ENCODE measurements at regions not wholly inside any gene's neighbourhood (a gene's known extent, or its start where the extent isn't known, plus 50 kb on each side); places are given as distances from the start of the nearest gene placed in this dataset.

DNA sequence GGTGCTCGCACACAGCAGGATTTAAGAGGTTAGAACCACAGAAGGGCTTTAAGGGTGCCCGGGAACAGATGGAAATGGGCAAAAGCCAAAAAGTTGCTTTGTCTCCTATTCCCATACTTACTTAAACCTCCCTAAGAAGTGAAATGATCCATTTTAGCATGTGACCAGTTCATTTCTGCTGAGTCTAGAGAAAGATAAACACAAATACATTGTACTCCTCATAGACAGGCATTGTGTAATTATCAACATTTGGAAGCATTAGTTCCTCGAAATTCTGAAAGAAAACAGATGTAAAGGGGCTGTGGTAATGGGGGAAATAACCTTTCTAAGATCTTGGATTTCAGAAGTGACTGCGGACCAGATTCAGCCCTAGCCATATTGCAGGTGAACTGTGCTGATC lies 178.3 kb downstream of the CYB561 start:
- no peaks in the 10 kb centered on the region for H3K79me2 ChIP-seq (ENCODE audit: insufficient read depth, low read length)
- no peaks in the 10 kb centered on the region for H4K20me1 ChIP-seq (ENCODE audit: insufficient read depth, low read length)
- H3K4me3 ChIP-seq (ENCODE audit: low read depth, low read length, poor library complexity, severe bottlenecking) = no peak overlapping the region
- no peak for TF ChIP-seq EZH2 (IDR thresholded peaks at IDR 0.05; ENCODE audit: borderline replicate concordance, low read length)
- TF ChIP-seq, protein P1, sequence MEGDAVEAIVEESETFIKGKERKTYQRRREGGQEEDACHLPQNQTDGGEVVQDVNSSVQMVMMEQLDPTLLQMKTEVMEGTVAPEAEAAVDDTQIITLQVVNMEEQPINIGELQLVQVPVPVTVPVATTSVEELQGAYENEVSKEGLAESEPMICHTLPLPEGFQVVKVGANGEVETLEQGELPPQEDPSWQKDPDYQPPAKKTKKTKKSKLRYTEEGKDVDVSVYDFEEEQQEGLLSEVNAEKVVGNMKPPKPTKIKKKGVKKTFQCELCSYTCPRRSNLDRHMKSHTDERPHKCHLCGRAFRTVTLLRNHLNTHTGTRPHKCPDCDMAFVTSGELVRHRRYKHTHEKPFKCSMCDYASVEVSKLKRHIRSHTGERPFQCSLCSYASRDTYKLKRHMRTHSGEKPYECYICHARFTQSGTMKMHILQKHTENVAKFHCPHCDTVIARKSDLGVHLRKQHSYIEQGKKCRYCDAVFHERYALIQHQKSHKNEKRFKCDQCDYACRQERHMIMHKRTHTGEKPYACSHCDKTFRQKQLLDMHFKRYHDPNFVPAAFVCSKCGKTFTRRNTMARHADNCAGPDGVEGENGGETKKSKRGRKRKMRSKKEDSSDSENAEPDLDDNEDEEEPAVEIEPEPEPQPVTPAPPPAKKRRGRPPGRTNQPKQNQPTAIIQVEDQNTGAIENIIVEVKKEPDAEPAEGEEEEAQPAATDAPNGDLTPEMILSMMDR (IDR thresholded peaks at IDR 0.05; ENCODE audit: low read length) = no peak
- H3K36me3 ChIP-seq (ENCODE audit: insufficient read depth, low read length) = no peaks in the 10 kb centered on the region
- no peak overlapping the region for H3K27ac ChIP-seq (ENCODE audit: low read depth, low read length, poor library complexity, severe bottlenecking)
- no peak overlapping the region for H2AFZ ChIP-seq (ENCODE audit: low read length)
- no peak overlapping the region for H3K4me2 ChIP-seq (ENCODE audit: low read length)
- no peaks in the 10 kb centered on the region for H3K9me2 ChIP-seq (ENCODE audit: low read depth, low read length)
- no peaks in the 10 kb centered on the region for H3K4me1 ChIP-seq (ENCODE audit: insufficient read depth, low read length, severe bottlenecking)
- H3K9ac ChIP-seq (ENCODE audit: low read length) = no peak overlapping the region
- no peaks in the 10 kb centered on the region for H3K27me3 ChIP-seq (ENCODE audit: insufficient read depth, low read length)
- H3F3A ChIP-seq (ENCODE audit: insufficient read depth, low read length) = no peaks in the 10 kb centered on the region
- H3K9me3 ChIP-seq (ENCODE audit: low read length) = no peaks in the 10 kb centered on the region

DNA sequence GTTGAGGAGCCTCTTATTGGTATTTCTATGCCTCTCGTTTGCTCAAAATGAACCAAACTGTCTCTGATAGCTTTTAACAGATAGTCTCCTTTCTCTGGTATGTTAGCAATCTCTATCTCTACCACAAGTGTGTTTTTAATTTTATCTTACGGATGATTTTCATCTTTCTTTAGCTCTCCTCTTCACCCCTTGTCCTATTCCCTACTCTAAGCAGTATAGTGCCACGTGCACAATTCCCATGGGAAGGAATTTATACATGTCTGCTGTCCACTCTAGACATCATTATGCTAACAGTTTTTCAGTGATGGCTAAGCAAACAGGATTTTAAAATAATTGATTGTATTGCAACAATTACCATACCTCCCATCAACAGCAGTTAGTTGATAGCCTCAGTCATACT lies 177.3 kb downstream of the CYB561 start:
- no peaks in the 10 kb centered on the region for H3K9me2 ChIP-seq (ENCODE audit: low read depth, low read length)
- no peaks in the 10 kb centered on the region for H3K4me1 ChIP-seq (ENCODE audit: insufficient read depth, low read length, severe bottlenecking)
- H3K4me2 ChIP-seq (ENCODE audit: low read length) = no peak overlapping the region
- no peaks in the 10 kb centered on the region for H3K27me3 ChIP-seq (ENCODE audit: insufficient read depth, low read length)
- H3K36me3 ChIP-seq (ENCODE audit: insufficient read depth, low read length) = no peaks in the 10 kb centered on the region
- TF ChIP-seq EZH2 (IDR thresholded peaks at IDR 0.05; ENCODE audit: borderline replicate concordance, low read length) = no peak
- TF ChIP-seq, protein P1 (IDR thresholded peaks at IDR 0.05; ENCODE audit: low read length) = no peak
- no peaks in the 10 kb centered on the region for H3K9me3 ChIP-seq (ENCODE audit: low read length)
- H4K20me1 ChIP-seq (ENCODE audit: insufficient read depth, low read length) = no peaks in the 10 kb centered on the region
- H2AFZ ChIP-seq (ENCODE audit: low read length) = no peak overlapping the region
- H3K27ac ChIP-seq (ENCODE audit: low read depth, low read length, poor library complexity, severe bottlenecking) = no peak overlapping the region
- no peak overlapping the region for H3K4me3 ChIP-seq (ENCODE audit: low read depth, low read length, poor library complexity, severe bottlenecking)
- H3K79me2 ChIP-seq (ENCODE audit: insufficient read depth, low read length) = no peaks in the 10 kb centered on the region
- H3K9ac ChIP-seq (ENCODE audit: low read length) = no peak overlapping the region
- H3F3A ChIP-seq (ENCODE audit: insufficient read depth, low read length) = no peaks in the 10 kb centered on the region

DNA sequence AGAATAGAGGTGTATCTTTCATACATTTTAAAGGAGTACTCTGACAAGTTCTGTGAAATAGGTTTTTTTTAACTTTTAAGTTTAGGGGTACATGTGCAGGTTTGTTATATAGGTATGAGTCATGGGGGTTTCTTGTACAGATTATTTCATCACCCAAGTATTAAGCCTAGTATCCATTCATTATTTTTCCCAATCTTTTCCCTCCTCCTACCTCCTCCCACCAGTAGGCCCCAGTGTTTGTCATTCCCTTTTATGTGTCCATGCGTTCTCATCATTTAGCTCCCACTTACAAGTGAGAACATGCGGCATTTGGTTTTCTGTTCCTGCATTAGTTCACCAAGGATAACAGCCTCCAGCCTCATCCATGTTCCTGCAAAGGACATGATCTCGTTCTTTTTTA lies 175.5 kb downstream of the CYB561 start:
- H3K4me1 ChIP-seq (ENCODE audit: insufficient read depth, low read length, severe bottlenecking) = no peaks in the 10 kb centered on the region
- no peaks in the 10 kb centered on the region for H3K27me3 ChIP-seq (ENCODE audit: insufficient read depth, low read length)
- no peaks in the 10 kb centered on the region for H3K79me2 ChIP-seq (ENCODE audit: insufficient read depth, low read length)
- no peaks in the 10 kb centered on the region for H3F3A ChIP-seq (ENCODE audit: insufficient read depth, low read length)
- H3K9me3 ChIP-seq (ENCODE audit: low read length) = no peaks in the 10 kb centered on the region
- H3K9ac ChIP-seq (ENCODE audit: low read length) = no peak overlapping the region
- H3K27ac ChIP-seq (ENCODE audit: low read depth, low read length, poor library complexity, severe bottlenecking) = no peak overlapping the region
- H2AFZ ChIP-seq (ENCODE audit: low read length) = no peak overlapping the region
- H4K20me1 ChIP-seq (ENCODE audit: insufficient read depth, low read length) = no peaks in the 10 kb centered on the region
- no peak overlapping the region for H3K4me2 ChIP-seq (ENCODE audit: low read length)
- no peaks in the 10 kb centered on the region for H3K36me3 ChIP-seq (ENCODE audit: insufficient read depth, low read length)
- no peak for TF ChIP-seq EZH2 (IDR thresholded peaks at IDR 0.05; ENCODE audit: borderline replicate concordance, low read length)
- no peaks in the 10 kb centered on the region for H3K9me2 ChIP-seq (ENCODE audit: low read depth, low read length)
- H3K4me3 ChIP-seq (ENCODE audit: low read depth, low read length, poor library complexity, severe bottlenecking) = no peak overlapping the region

DNA sequence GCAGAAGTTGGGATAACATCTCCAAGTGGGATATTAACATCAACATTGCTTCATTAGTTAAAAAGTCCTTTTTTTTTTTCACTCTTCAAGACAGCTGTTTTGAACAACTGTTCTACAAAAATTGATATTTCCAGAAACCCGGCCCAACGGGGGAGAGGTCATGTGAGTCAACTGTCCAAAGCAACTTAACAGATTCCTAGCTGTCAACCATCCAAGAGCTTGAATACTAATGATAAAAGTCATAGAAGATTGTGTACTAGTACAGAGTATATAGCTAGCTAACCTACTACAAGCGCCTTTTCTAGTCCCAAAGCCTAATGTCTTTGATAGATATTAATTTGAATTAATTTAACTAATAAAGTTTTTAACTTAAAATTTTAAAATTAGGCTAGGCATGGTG lies 172.0 kb downstream of the CYB561 start:
- Histone ChIP-seq H3F3A (ENCODE audit: insufficient read depth, low read length) (no peaks in the 10 kb centered on the region), H3K27ac (ENCODE audit: low read depth, low read length, poor library complexity, severe bottlenecking) (no peak overlapping the region)

More for the DNA sequence above, 172.0 kb downstream of the CYB561 start:
- no peak overlapping the region for H3K9ac ChIP-seq (ENCODE audit: low read length)
- no peaks in the 10 kb centered on the region for H3K36me3 ChIP-seq (ENCODE audit: insufficient read depth, low read length)
- H4K20me1 ChIP-seq (ENCODE audit: insufficient read depth, low read length) = no peaks in the 10 kb centered on the region
- H2AFZ ChIP-seq (ENCODE audit: low read length) = no peak overlapping the region
- H3K27me3 ChIP-seq (ENCODE audit: insufficient read depth, low read length) = no peaks in the 10 kb centered on the region
- no peak overlapping the region for H3K4me2 ChIP-seq (ENCODE audit: low read length)
- H3K4me3 ChIP-seq (ENCODE audit: low read depth, low read length, poor library complexity, severe bottlenecking) = no peak overlapping the region
- no peaks in the 10 kb centered on the region for H3K4me1 ChIP-seq (ENCODE audit: insufficient read depth, low read length, severe bottlenecking)
- H3K79me2 ChIP-seq (ENCODE audit: insufficient read depth, low read length) = no peaks in the 10 kb centered on the region
- TF ChIP-seq, protein P1 (IDR thresholded peaks at IDR 0.05; ENCODE audit: low read length) = no peak
- no peaks in the 10 kb centered on the region for H3K9me2 ChIP-seq (ENCODE audit: low read depth, low read length)
- H3K9me3 ChIP-seq (ENCODE audit: low read length) = no peaks in the 10 kb centered on the region
